ENCODE measurements at regions not wholly inside any gene's neighbourhood (a gene's known extent, or its start where the extent isn't known, plus 50 kb on each side); places are given as distances from the start of the nearest gene placed in this dataset.

GRCh38 chr2:10520154-10520553, 72.0 kb upstream of the ODC1 start:
- intact Hi-C loops (cut with DNase I): no loop called here
- Histone ChIP-seq H3K27ac (no peak overlapping the region), H3K4me1 (no peaks in the 10 kb centered on the region), H3K36me3 (no peaks in the 10 kb centered on the region), H3K4me3 (no peak overlapping the region), H3K9me3 (peaks cover 15% of the 10 kb centered on the region), H3K27me3 (ENCODE audit: low read depth) (no peaks in the 10 kb centered on the region)
- no peak for TF ChIP-seq CTCF (IDR thresholded peaks at IDR 0.05)
- no peak for DNase-seq
- no peak for ATAC-seq

GRCh38 chr2:10519394-10519740, 71.2 kb upstream of the ODC1 start:
- no peaks in the 10 kb centered on the region for H3K27me3 ChIP-seq (ENCODE audit: low read depth)
- no peaks in the 10 kb centered on the region for H3K4me1 ChIP-seq
- DNase-seq: no peak
- ATAC-seq: no peak
- peaks cover 18% of the 10 kb centered on the region for H3K9me3 ChIP-seq
- no peaks in the 10 kb centered on the region for H3K36me3 ChIP-seq
- TF ChIP-seq CTCF (IDR thresholded peaks at IDR 0.05): no peak
- intact Hi-C loops (cut with DNase I): no loop called here
- no peak overlapping the region for H3K27ac ChIP-seq
- no peak overlapping the region for H3K4me3 ChIP-seq

GRCh38 chr2:10518470-10519393, 70.6 kb upstream of the ODC1 start:
- Histone ChIP-seq H3K4me3 (no peak overlapping the region), H3K4me1 (no peaks in the 10 kb centered on the region), H3K27ac (no peak overlapping the region), H3K36me3 (no peaks in the 10 kb centered on the region), H3K9me3 (peaks cover 18% of the 10 kb centered on the region), H3K27me3 (ENCODE audit: low read depth) (no peaks in the 10 kb centered on the region)
- TF ChIP-seq CTCF (IDR thresholded peaks at IDR 0.05): no peak
- intact Hi-C loops (cut with DNase I): no loop called here
- DNase-seq (no peak), ATAC-seq (no peak)

GRCh38 chr2:10517351-10518043, 69.4 kb upstream of the ODC1 start:
- TF ChIP-seq CTCF (IDR thresholded peaks at IDR 0.05): no peak
- ATAC-seq: no peak
- no peaks in the 10 kb centered on the region for H3K36me3 ChIP-seq

GRCh38 chr2:10515887-10516286, 67.8 kb upstream of the ODC1 start:
- no peaks in the 10 kb centered on the region for H3K27me3 ChIP-seq (ENCODE audit: low read depth)
- peaks cover 18% of the 10 kb centered on the region for H3K9me3 ChIP-seq
- no peak for ATAC-seq
- H3K4me1 ChIP-seq: no peaks in the 10 kb centered on the region
- no peak overlapping the region for H3K27ac ChIP-seq
- no peak for DNase-seq
- H3K36me3 ChIP-seq: no peaks in the 10 kb centered on the region
- H3K4me3 ChIP-seq: no peak overlapping the region
- intact Hi-C loops (cut with DNase I): no loop called here
- TF ChIP-seq CTCF (IDR thresholded peaks at IDR 0.05): no peak

More at GRCh38 chr2:10517351-10518043, 69.4 kb upstream of the ODC1 start:
- no peak overlapping the region for H3K27ac ChIP-seq
- H3K27me3 ChIP-seq (ENCODE audit: low read depth): no peaks in the 10 kb centered on the region
- DNase-seq: no peak
- H3K4me1 ChIP-seq: no peaks in the 10 kb centered on the region
- intact Hi-C loops (cut with DNase I): no loop called here
- H3K9me3 ChIP-seq: peaks cover 18% of the 10 kb centered on the region
- no peak overlapping the region for H3K4me3 ChIP-seq
